ENCODE measurements at regions not wholly inside any gene's neighbourhood (a gene's known extent, or its start where the extent isn't known, plus 50 kb on each side); places are given as distances from the start of the nearest gene placed in this dataset.

GRCh38 chr2:8352989-8353388 lies 328.9 kb upstream of the ID2 start:
- TF ChIP-seq YY1 (IDR thresholded peaks at IDR 0.05; ENCODE audit: insufficient read depth, insufficient read length) (no peak), ZNF274 (IDR thresholded peaks at IDR 0.05; ENCODE audit: low read depth, low read length) (no peak)

Data from NT2/D1 (cell line).